IMR-90 (cell line): ENCODE measurements at regions not wholly inside any gene's neighbourhood (a gene's known extent, or its start where the extent isn't known, plus 50 kb on each side); places are given as distances from the start of the nearest gene placed in this dataset.

ENCODE experiments used
- ATAC-seq: fragments of 200-7000 bp; cut with Tn5 transposase; 2 replicates; pipeline ENCODE4 v1.9.1; 2020; ENCODE audit warnings: low read depth, mild to moderate bottlenecking, moderate library complexity
- BruUV-seq: library from RNA; stranded (reverse); fragments of 400-500 nt; replicated peaks from 2 replicates; lab custom pipeline; 2021; lab: Mats Ljungman, UMichigan
- CTCF ChIA-PET: fragments of 300-600 bp; formaldehyde crosslinking; extraction: SDS; loops from one replicate; lab custom pipeline; 2021; ENCODE audit warnings: antibody characterized with exemption; lab: Yijun Ruan, JAX
- POLR2A ChIA-PET: fragments of 300-600 bp; sonication (Branson Sonifier 250); formaldehyde crosslinking; loops from one replicate; lab custom pipeline; 2022; ENCODE audit warnings: antibody characterized with exemption; ENCODE audit not compliant: unreplicated experiment; lab: Charles Lee
- DNase-seq: peaks from one replicate; pipeline ENCODE4 v3.0.0; 2013
- H2AFZ ChIP-seq: replicated peaks from 2 replicates; pipeline ENCODE3; 2013; ENCODE audit warnings: low read length, mild to moderate bottlenecking; ENCODE audit not compliant: poor library complexity
- H2AK5ac ChIP-seq: 2 replicates; pipeline ENCODE4 v1.6.1; 2013; ENCODE audit warnings: low read depth, low read length, inconsistent platforms
- H2AK9ac ChIP-seq: replicated peaks from 2 replicates; pipeline ENCODE3; 2013; ENCODE audit warnings: mild to moderate bottlenecking, low read depth, low read length, moderate library complexity; ENCODE audit not compliant: poor library complexity
- H2BK120ac ChIP-seq: 2 replicates; pipeline ENCODE4 v1.6.1; 2013; ENCODE audit warnings: low read depth, low read length, inconsistent platforms
- H2BK15ac ChIP-seq: 3 replicates; pipeline ENCODE4 v1.6.1; 2013; ENCODE audit warnings: low read depth, low read length, inconsistent platforms
- H2BK20ac ChIP-seq: 2 replicates; pipeline ENCODE4 v1.6.1; 2013; ENCODE audit warnings: low read depth, mild to moderate bottlenecking, inconsistent platforms, low read length, moderate library complexity
- H2BK5ac ChIP-seq: 2 replicates; pipeline ENCODE4 v1.6.1; 2013; ENCODE audit warnings: mild to moderate bottlenecking, low read depth, low read length, inconsistent platforms; ENCODE audit not compliant: poor library complexity, severe bottlenecking
- H3K14ac ChIP-seq: replicated peaks from 2 replicates; pipeline ENCODE4 v1.6.1; 2013; ENCODE audit warnings: low read depth, low read length, inconsistent platforms
- H3K18ac ChIP-seq: 2 replicates; pipeline ENCODE4 v1.6.1; 2013; ENCODE audit warnings: low read depth, low read length, control low read depth
- H3K23ac ChIP-seq: 2 replicates; pipeline ENCODE4 v1.6.1; 2013; ENCODE audit warnings: low read depth, low read length, inconsistent platforms
- H3K27ac ChIP-seq: 2 replicates; pipeline ENCODE4 v1.5.1; 2013; ENCODE audit warnings: mild to moderate bottlenecking, control low read depth, low read length; ENCODE audit not compliant: insufficient read depth
- H3K27me3 ChIP-seq: 2 replicates; pipeline ENCODE4 v1.6.1; 2013; ENCODE audit warnings: low read length; ENCODE audit not compliant: control insufficient read depth, insufficient read depth
- H3K36me3 ChIP-seq: 2 replicates; pipeline ENCODE4 v1.6.1; 2013; ENCODE audit warnings: low read length, mixed read lengths; ENCODE audit not compliant: control insufficient read depth, insufficient read depth
- H3K4ac ChIP-seq: 2 replicates; pipeline ENCODE4 v1.6.1; 2013; ENCODE audit warnings: low read depth, low read length, inconsistent platforms
- H3K4me1 ChIP-seq: 2 replicates; pipeline ENCODE4 v1.6.1; 2013; ENCODE audit warnings: low read length, mixed read lengths; ENCODE audit not compliant: control insufficient read depth, insufficient read depth
- H3K4me2 ChIP-seq: 2 replicates; pipeline ENCODE4 v1.6.1; 2013; ENCODE audit warnings: low read depth, mild to moderate bottlenecking, control low read depth, low read length, moderate library complexity
- H3K4me3 ChIP-seq: 2 replicates; pipeline ENCODE4 v1.5.1; 2013; ENCODE audit warnings: low read depth, mild to moderate bottlenecking, control low read depth, low read length, moderate library complexity; ENCODE audit not compliant: insufficient read depth
- H3K56ac ChIP-seq: 2 replicates; pipeline ENCODE4 v1.6.1; 2013; ENCODE audit warnings: low read length, inconsistent platforms; ENCODE audit not compliant: insufficient read depth; ENCODE audit errors: extremely low read depth
- H3K79me1 ChIP-seq, 2 experiments: 2 replicates each; pipeline ENCODE4 v1.6.1; 2013; ENCODE audit warnings: low read length in 2 of 2, inconsistent platforms in 1 of 2, low read depth in 1 of 2
- H3K9ac ChIP-seq: 2 replicates; pipeline ENCODE4 v1.6.1; 2013; ENCODE audit warnings: low read depth, low read length, control low read depth
- H3K9me1 ChIP-seq: 2 replicates; pipeline ENCODE4 v1.6.1; 2013; ENCODE audit warnings: low read length, inconsistent platforms; ENCODE audit not compliant: insufficient read depth
- H3K9me3 ChIP-seq: 2 replicates; pipeline ENCODE4 v1.6.1; 2013; ENCODE audit warnings: low read length; ENCODE audit not compliant: control insufficient read depth, insufficient read depth
- H4K20me1 ChIP-seq: 2 replicates; pipeline ENCODE4 v1.6.1; 2013; ENCODE audit warnings: low read length, inconsistent platforms; ENCODE audit not compliant: insufficient read depth
- H4K5ac ChIP-seq: 2 replicates; pipeline ENCODE4 v1.6.1; 2013; ENCODE audit warnings: mild to moderate bottlenecking, low read depth, low read length, control low read depth
- H4K8ac ChIP-seq, 2 experiments: 2 replicates each; pipeline ENCODE4 v1.6.1; 2013; ENCODE audit warnings: low read depth in 2 of 2, low read length in 2 of 2, control low read depth in 1 of 2, inconsistent platforms in 1 of 2
- H4K91ac ChIP-seq: 2 replicates; pipeline ENCODE4 v1.6.1; 2013; ENCODE audit warnings: low read depth, low read length, inconsistent platforms; ENCODE audit not compliant: insufficient read depth
- BHLHE40 ChIP-seq: fragments of 150-350 bp; IDR thresholded peaks from 2 replicates; pipeline ENCODE4 v1.6.1; 2016; ENCODE audit warnings: mild to moderate bottlenecking, low read depth, low read length
- CHD1 ChIP-seq: IDR thresholded peaks from 2 replicates; pipeline ENCODE4 v1.6.1; 2012; ENCODE audit warnings: low read depth, low read length, improper control_type of control experiment
- ELK1 ChIP-seq: fragments of 150-350 bp; IDR thresholded peaks from 2 replicates; pipeline ENCODE4 v1.6.1; 2016; ENCODE audit warnings: low read depth, mild to moderate bottlenecking, low read length, moderate library complexity, borderline replicate concordance
- FOS ChIP-seq: fragments of 150-350 bp; IDR thresholded peaks from 2 replicates; pipeline ENCODE4 v1.6.1; 2016; ENCODE audit warnings: low read depth, low read length
- MAFK ChIP-seq: IDR thresholded peaks from 2 replicates; pipeline ENCODE4 v1.6.1; 2012; ENCODE audit warnings: low read depth, low read length, improper control_type of control experiment
- MAZ ChIP-seq: IDR thresholded peaks from 2 replicates; pipeline ENCODE4 v1.6.1; 2012; ENCODE audit warnings: low read depth, mild to moderate bottlenecking, low read length, improper control_type of control experiment, moderate library complexity, borderline replicate concordance
- NFE2L2 ChIP-seq: fragments of 150-350 bp; IDR thresholded peaks from 2 replicates; pipeline ENCODE4 v1.6.1; 2016; ENCODE audit warnings: low read depth, mild to moderate bottlenecking, low read length
- POLR2A ChIP-seq: IDR thresholded peaks from 2 replicates; pipeline ENCODE4 v1.6.1; 2012; ENCODE audit warnings: mild to moderate bottlenecking, low read depth, low read length
- RAD21 ChIP-seq: IDR thresholded peaks from 2 replicates; pipeline ENCODE4 v1.6.1; 2012; ENCODE audit warnings: low read length, improper control_type of control experiment
- RCOR1 ChIP-seq: IDR thresholded peaks from 2 replicates; pipeline ENCODE4 v1.6.1; 2012; ENCODE audit warnings: mild to moderate bottlenecking, low read length, improper control_type of control experiment; ENCODE audit not compliant: insufficient replicate concordance
- USF2 ChIP-seq: fragments of 150-350 bp; IDR thresholded peaks from 2 replicates; pipeline ENCODE4 v1.6.1; 2017; ENCODE audit warnings: mild to moderate bottlenecking, antibody characterized with exemption, low read length, low read depth
- WGBS, 2 experiments: methylation state at CpG; one replicate each; pipeline versions ENCODE4 v1.1.5 to v1.1.7; 2013; ENCODE audit warnings: missing lambda C conversion rate in 2 of 2; ENCODE audit not compliant: insufficient read length in 1 of 2; ENCODE audit errors: extremely low coverage in 2 of 2; 5-methylcytosine and 5-hydroxymethylcytosine counted together
- dilution Hi-C: fragments of 300-500 bp; cut with HindIII; formaldehyde crosslinking; loops from one replicate; pipeline ENCODE4 v1.14.3; 2018; ENCODE audit warnings: low sequenced_read_pairs; ENCODE audit not compliant: unreplicated experiment
- in situ Hi-C: fragments of 300-500 bp; cut with MboI; formaldehyde crosslinking; loops from 3 replicates; pipeline ENCODE4 v1.14.3; 2019; ENCODE audit warnings: low sequenced_read_pairs, inconsistent platforms, mixed read lengths
- intact Hi-C: fragments of 100-400 bp; cut with micrococcal nuclease; formaldehyde crosslinking; loops from 2 replicates; pipeline ENCODE4 v1.10.0; 2022

GRCh38 chr13:112233256-112233655 lies 142.9 kb upstream of the SPACA7 start:
- Histone ChIP-seq H3K4ac (no peak overlapping the region), H4K8ac (no peak overlapping the region), H3K14ac (no peak overlapping the region), H3K9me1 (no peaks in the 10 kb centered on the region), H4K20me1 (no peaks in the 10 kb centered on the region), H3K56ac (no peak overlapping the region), H3K4me1 (no peaks in the 10 kb centered on the region), H3K9me3 (peaks cover 47% of the 10 kb centered on the region), H2AK9ac (no peak overlapping the region), H3K18ac (no peak overlapping the region), H2BK5ac (no peak overlapping the region), H3K9ac (no peak overlapping the region), H3K4me3 (no peak overlapping the region), H3K4me2 (no peak overlapping the region), H2BK120ac (no peak overlapping the region), H3K27me3 (no peaks in the 10 kb centered on the region), H2AK5ac (no peak overlapping the region), H3K79me1 (no peaks in the 10 kb centered on the region), H3K23ac (no peak overlapping the region), H3K27ac (no peak overlapping the region), H2BK15ac (no peak overlapping the region), H4K5ac (no peak overlapping the region), H2BK20ac (no peak overlapping the region), H3K36me3 (no peaks in the 10 kb centered on the region), H4K91ac (no peak overlapping the region), H2AFZ (no peak overlapping the region)
- in situ Hi-C loops (no loop called here), dilution Hi-C loops (no loop called here), intact Hi-C loops (no loop called here)
- DNase-seq (no peak), ATAC-seq (no peak)
- ChIA-PET POLR2A (no interaction called here), CTCF (no interaction called here)
- WGBS, 2 experiments = 70% methylated on average over 6 of the region's 18 CpGs; no CpG with 5 or more reads in 1 of the 2 experiments
- TF ChIP-seq BHLHE40 = no peak
- no peak for TF ChIP-seq RAD21
- TF ChIP-seq USF2 = no peak
- TF ChIP-seq RCOR1 = no peak
- no peak for TF ChIP-seq CHD1
- no peak for TF ChIP-seq ELK1
- TF ChIP-seq MAZ = no peak
- no peak for TF ChIP-seq NFE2L2
- no peak for TF ChIP-seq MAFK
- TF ChIP-seq FOS = no peak
- TF ChIP-seq POLR2A = no peak
- no TSS peak for BruUV-seq
